ENCODE measurements at regions not wholly inside any gene's neighbourhood (a gene's known extent, or its start where the extent isn't known, plus 50 kb on each side); places are given as distances from the start of the nearest gene placed in this dataset.

GRCh38 chr15:39144051-39144450, 436.8 kb upstream of the THBS1 start:
- no peaks in the 10 kb centered on the region for H3K36me3 ChIP-seq (ENCODE audit: control insufficient read depth in 2 of 4, insufficient read depth in 4 of 4, low read length in 3 of 4)
- no peak overlapping the region for H4K91ac ChIP-seq (replicated peaks; ENCODE audit: insufficient read length, low read length)
- WGBS, 2 experiments (ENCODE audit: extremely low coverage in 1 of 2, insufficient coverage in 1 of 2, insufficient read length in 1 of 2, insufficient replicate concordance in 2 of 2, low coverage in 1 of 2, low lambda C conversion rate in 2 of 2, missing lambda C conversion rate in 1 of 2), result 85% methylated on average over 2 of the region's 2 CpGs; no CpG with 5 or more reads in 1 of the 2 experiments
- ChIA-PET CTCF (ENCODE audit: partially characterized antibody) (interaction anchor here (0.7 to 1.6 kb wide), 5 partner anchors 17 to 445 kb away, joined by 3 to 5 read pairs (median 3); no protein-coding TSS in a partner anchor), POLR2A (ENCODE audit: partially characterized antibody) (interaction anchor here (1.1 kb wide), 1 partner anchor 437 kb away, joined by 3 read pairs; the partner anchor contains the start of gene THBS1)
- no peak overlapping the region for H3K14ac ChIP-seq (ENCODE audit: insufficient read length)
- H3K4me1 ChIP-seq (replicated peaks in 1 of 4; ENCODE audit: control insufficient read depth in 3 of 4, insufficient read depth in 4 of 4, low read length in 3 of 4), result no peaks in the 10 kb centered on the region
- H3K56ac ChIP-seq (replicated peaks; ENCODE audit: insufficient read length, low read depth, low read length), result no peak overlapping the region
- H3K79me2 ChIP-seq (ENCODE audit: control insufficient read depth in 1 of 2, insufficient read depth in 2 of 2, low read length in 2 of 2), result no peaks in the 10 kb centered on the region
- H3K23me2 ChIP-seq (ENCODE audit: low read depth, low read length), result no peaks in the 10 kb centered on the region; the same call in 1 of the 2 replicates
- DNase-seq (ENCODE audit: low read depth in 1 of 2, low spot score in 2 of 2) (no peak), FAIRE-seq (no peak)
- H3K4me3 ChIP-seq (ENCODE audit: extremely low read depth in 1 of 4, insufficient read depth in 2 of 4, low read depth in 3 of 4, low read length in 4 of 4), result no peak overlapping the region
- no peak overlapping the region for H3K18ac ChIP-seq (ENCODE audit: extremely low read depth, low read length)
- H3K4ac ChIP-seq (replicated peaks; ENCODE audit: insufficient read length, low read depth, low read length), result no peak overlapping the region
- H3K79me1 ChIP-seq (ENCODE audit: low read depth, low read length), result no peaks in the 10 kb centered on the region
- H3K23ac ChIP-seq (ENCODE audit: insufficient read length), result no peak overlapping the region
- H2AFZ ChIP-seq (ENCODE audit: low read length), result no peak overlapping the region
- H4K20me1 ChIP-seq (replicated peaks in 1 of 2; ENCODE audit: control insufficient read depth in 1 of 2, insufficient read depth in 2 of 2, low read length in 2 of 2), result no peaks in the 10 kb centered on the region
- H4K8ac ChIP-seq (ENCODE audit: extremely low read depth, insufficient read depth, low read length), result no peak overlapping the region
- H2BK120ac ChIP-seq (replicated peaks; ENCODE audit: low read depth, low read length), result no peak overlapping the region
- H2BK12ac ChIP-seq (ENCODE audit: low read depth, low read length), result no peak overlapping the region
- H2BK20ac ChIP-seq (ENCODE audit: low read length), result no peak overlapping the region
- no peak overlapping the region for H2AK5ac ChIP-seq (ENCODE audit: low read depth, low read length)
- H3K27ac ChIP-seq (ENCODE audit: low read depth, low read length), result no peak overlapping the region
- no peak overlapping the region for H3K9ac ChIP-seq (replicated peaks in 1 of 4; ENCODE audit: extremely low read depth in 1 of 4, low read depth in 3 of 4, low read length in 3 of 4)
- no peak overlapping the region for H4K5ac ChIP-seq (ENCODE audit: insufficient read length, low read depth, low read length)
- H2BK15ac ChIP-seq (ENCODE audit: low read length), result no peak overlapping the region
- H2BK5ac ChIP-seq (ENCODE audit: low read depth, low read length), result no peak overlapping the region
- H3K9me3 ChIP-seq (ENCODE audit: insufficient read depth in 2 of 2, low read depth in 1 of 2, low read length in 1 of 2), result no peaks in the 10 kb centered on the region
- H3K4me2 ChIP-seq (ENCODE audit: insufficient read depth in 1 of 2, low read depth in 2 of 2, low read length in 2 of 2), result no peak overlapping the region
- H3K27me3 ChIP-seq (replicated peaks in 1 of 4; ENCODE audit: control insufficient read depth in 3 of 4, extremely low read depth in 1 of 4, insufficient read depth in 3 of 4, low read length in 3 of 4), result no peaks in the 10 kb centered on the region
- TF ChIP-seq CHD1 (IDR thresholded peaks at IDR 0.05; ENCODE audit: low read depth, low read length) (no peak), TCF12 (IDR thresholded peaks at IDR 0.05; ENCODE audit: low read depth, low read length) (no peak), RXRA (IDR thresholded peaks at IDR 0.05; ENCODE audit: insufficient read depth, low read depth, low read length) (no peak), TEAD4 (IDR thresholded peaks at IDR 0.05; ENCODE audit: low read depth, low read length) (no peak), SP4 (IDR thresholded peaks at IDR 0.05; ENCODE audit: low read length) (no peak), RFX5 (IDR thresholded peaks at IDR 0.05; ENCODE audit: borderline replicate concordance, low read depth, low read length) (no peak), SP1 (IDR thresholded peaks at IDR 0.05; ENCODE audit: low read depth, low read length) (no peak), POLR2A (IDR thresholded peaks at IDR 0.05; ENCODE audit: control extremely low read depth in 1 of 2, low read depth in 2 of 2, low read length in 2 of 2) (no peak), ATF3 (IDR thresholded peaks at IDR 0.05; ENCODE audit: insufficient read depth, low read depth, low read length) (no peak), SAP30 (IDR thresholded peaks at IDR 0.05; ENCODE audit: insufficient read depth, insufficient replicate concordance, low read length) (no peak), RAD21 (IDR thresholded peaks at IDR 0.05 in 1 of 2, conservative IDR thresholded peaks at IDR 0.05 in 1 of 2; ENCODE audit: low read depth in 2 of 2, low read length in 2 of 2) (no peak), CBX5 (IDR thresholded peaks at IDR 0.05; ENCODE audit: low read depth, low read length) (no peak), ZNF274 (IDR thresholded peaks at IDR 0.05; ENCODE audit: borderline replicate concordance, extremely low read depth, low read length) (no peak), PHF8 (conservative IDR thresholded peaks at IDR 0.05; ENCODE audit: low read depth, low read length) (no peak), EP300 (IDR thresholded peaks at IDR 0.05; ENCODE audit: borderline replicate concordance in 1 of 2, low read depth in 2 of 2, low read length in 2 of 2) (no peak)
